Panc1 (cell line): ENCODE measurements at regions not wholly inside any gene's neighbourhood (a gene's known extent, or its start where the extent isn't known, plus 50 kb on each side); places are given as distances from the start of the nearest gene placed in this dataset.

Experiments
- ATAC-seq: fragments of 200-7000 bp; cut with Tn5 transposase; 2 replicates; pipeline ENCODE4 v1.9.1; 2020; ENCODE audit warnings: mild to moderate bottlenecking, moderate library complexity
- BruUV-seq: library from RNA; stranded (reverse); fragments of 400-500 nt; replicated peaks from 2 replicates; lab custom pipeline; 2021; lab: Mats Ljungman, UMichigan
- CTCF ChIA-PET: fragments of 300-600 bp; sonication (Branson Sonifier 250); formaldehyde crosslinking; loops from one replicate; lab custom pipeline; 2022; ENCODE audit warnings: antibody characterized with exemption; lab: Charles Lee
- POLR2A ChIA-PET: fragments of 300-600 bp; sonication (Branson Sonifier 250); formaldehyde crosslinking; loops from one replicate; lab custom pipeline; 2022; ENCODE audit warnings: antibody characterized with exemption; lab: Charles Lee
- DNase-seq: peaks from one replicate; pipeline ENCODE4 v3.0.0-alpha.2; 2010; ENCODE audit warnings: low read depth, low spot score
- H3K27ac ChIP-seq: 2 replicates; pipeline ENCODE4 v1.5.1; 2011; ENCODE audit warnings: mild to moderate bottlenecking, low read length, inconsistent platforms
- H3K27me3 ChIP-seq: fragments of 200-500 bp; sonication (Bioruptor generic); 2 replicates; pipeline ENCODE4 v1.6.0; 2014; ENCODE audit warnings: low read length, inconsistent platforms; ENCODE audit not compliant: control insufficient read depth, insufficient read depth
- H3K36me3 ChIP-seq: fragments of 200-500 bp; sonication (Bioruptor generic); 2 replicates; pipeline ENCODE4 v1.5.1; 2014; ENCODE audit warnings: inconsistent platforms, mild to moderate bottlenecking, low read length, moderate library complexity; ENCODE audit not compliant: control insufficient read depth, insufficient read depth
- H3K4me1 ChIP-seq: 2 replicates; pipeline ENCODE4 v1.5.1; 2011; ENCODE audit warnings: inconsistent platforms, mild to moderate bottlenecking, low read length, moderate library complexity; ENCODE audit not compliant: control insufficient read depth, insufficient read depth
- H3K4me3 ChIP-seq, 2 experiments: 2 replicates each; pipeline ENCODE4 v1.5.1; 2011 to 2012; ENCODE audit warnings: low read depth in 2 of 2, low read length in 2 of 2, mild to moderate bottlenecking in 2 of 2, inconsistent platforms in 1 of 2, moderate library complexity in 1 of 2
- H3K9me3 ChIP-seq: fragments of 200-500 bp; sonication (Bioruptor generic); 2 replicates; pipeline ENCODE4 v1.5.1; 2014; ENCODE audit warnings: low read depth, mild to moderate bottlenecking, inconsistent platforms, low read length, moderate library complexity; ENCODE audit not compliant: control insufficient read depth, insufficient read depth
- CTCF ChIP-seq: fragments of 450-650 bp; IDR thresholded peaks from 2 replicates; pipeline ENCODE4 v1.5.1; 2017; ENCODE audit warnings: mild to moderate bottlenecking
- POLR2AphosphoS5 ChIP-seq: IDR thresholded peaks from 2 replicates; pipeline ENCODE4 v1.6.1; 2012; ENCODE audit warnings: mild to moderate bottlenecking, low read depth, low read length, moderate library complexity
- REST ChIP-seq, 2 experiments: IDR thresholded peaks; 2 replicates each; pipeline ENCODE4 v1.6.1; 2011 to 2012; ENCODE audit warnings: low read depth in 2 of 2, control low read depth in 1 of 2, low read length in 1 of 2, mild to moderate bottlenecking in 1 of 2, moderate library complexity in 1 of 2; ENCODE audit not compliant: insufficient read depth in 1 of 2
- SIN3A ChIP-seq: IDR thresholded peaks from 2 replicates; pipeline ENCODE4 v1.6.1; 2012; ENCODE audit warnings: low read depth, mild to moderate bottlenecking, low read length, moderate library complexity, borderline replicate concordance; ENCODE audit not compliant: insufficient read depth
- TCF7L2 ChIP-seq: IDR thresholded peaks from 2 replicates; pipeline ENCODE4 v1.6.1; 2011; ENCODE audit warnings: mild to moderate bottlenecking, low read depth, low read length, inconsistent platforms
- in situ Hi-C: cut with HindIII; loops from 2 replicates; pipeline ENCODE4 v1.10.0; 2016; ENCODE audit warnings: low sequenced_read_pairs, low pct_unique_long_range_greater_than_20kb
- intact Hi-C: fragments of 100-400 bp; cut with micrococcal nuclease; formaldehyde crosslinking; loops from one replicate; pipeline ENCODE4 v1.10.0; 2022; ENCODE audit not compliant: unreplicated experiment

- TF ChIP-seq REST (IDR thresholded peaks at IDR 0.05; ENCODE audit: insufficient read depth in 1 of 2, low read depth in 2 of 2, low read length in 1 of 2), result no peak
- no peak for TF ChIP-seq CTCF
- TF ChIP-seq POLR2AphosphoS5, result no peak
- no peak for TF ChIP-seq SIN3A
- no peak for TF ChIP-seq TCF7L2
- no TSS peak for BruUV-seq
- CTCF ChIA-PET, result no interaction called here
These were observed 178.7 kb upstream of the RSPO3 start for GRCh38 chr6:126939784-126940183.

GRCh38 chr6:126941751-126942150 is 176.7 kb upstream of the RSPO3 start:
- CTCF ChIA-PET, result no interaction called here
- TF ChIP-seq POLR2AphosphoS5, result no peak
- no peak for TF ChIP-seq REST (IDR thresholded peaks at IDR 0.05; ENCODE audit: insufficient read depth in 1 of 2, low read depth in 2 of 2, low read length in 1 of 2)
- no peak for TF ChIP-seq CTCF
- TF ChIP-seq SIN3A, result no peak
- TF ChIP-seq TCF7L2, result no peak
- ATAC-seq, result no peak

More at GRCh38 chr6:126939784-126940183, 178.7 kb upstream of the RSPO3 start:
- no peak overlapping the region for H3K27ac ChIP-seq
- intact Hi-C loops (no loop called here), in situ Hi-C loops (no loop called here)
- no peaks in the 10 kb centered on the region for H3K27me3 ChIP-seq
- POLR2A ChIA-PET, result no interaction called here
- no peaks in the 10 kb centered on the region for H3K4me1 ChIP-seq
- no peak overlapping the region for H3K4me3 ChIP-seq
- no peaks in the 10 kb centered on the region for H3K36me3 ChIP-seq
- no peaks in the 10 kb centered on the region for H3K9me3 ChIP-seq
- DNase-seq (no peak), ATAC-seq (no peak)

More at GRCh38 chr6:126941751-126942150, 176.7 kb upstream of the RSPO3 start:
- no peaks in the 10 kb centered on the region for H3K36me3 ChIP-seq
- no peak overlapping the region for H3K4me3 ChIP-seq
- no peak overlapping the region for H3K27ac ChIP-seq
- no peaks in the 10 kb centered on the region for H3K27me3 ChIP-seq
- no TSS peak for BruUV-seq
- no peaks in the 10 kb centered on the region for H3K4me1 ChIP-seq
- no peak for DNase-seq
- intact Hi-C loops, result no loop called here
- POLR2A ChIA-PET, result no interaction called here
- no peaks in the 10 kb centered on the region for H3K9me3 ChIP-seq
- in situ Hi-C loops, result no loop called here
